ENCODE measurements at regions not wholly inside any gene's neighbourhood (a gene's known extent, or its start where the extent isn't known, plus 50 kb on each side); places are given as distances from the start of the nearest gene placed in this dataset.

- DNase-seq = no peak
These were observed 50.2 kb upstream of the BCL11A start for GRCh38 chr2:60603533-60604190.

GRCh38 chr2:60604486-60605064 is 51.1 kb upstream of the BCL11A start:
- DNase-seq = no peak

- DNase-seq = no peak
These were observed 52.4 kb upstream of the BCL11A start for GRCh38 chr2:60605866-60606265.

- DNase-seq = no peak
These were observed 55.2 kb upstream of the BCL11A start for GRCh38 chr2:60608679-60609078.

GRCh38 chr2:60612033-60612432 is 58.6 kb upstream of the BCL11A start:
- DNase-seq = no peak

GRCh38 chr2:60614319-60614718 is 60.9 kb upstream of the BCL11A start:
- no peak for DNase-seq

GRCh38 chr2:60621688-60622429 is 68.4 kb upstream of the BCL11A start:
- DNase-seq = no peak

GRCh38 chr2:60623040-60623439 is 69.6 kb upstream of the BCL11A start:
- no peak for DNase-seq

GRCh38 chr2:60627412-60627811 is 74.0 kb upstream of the BCL11A start:
- no peak for DNase-seq

GRCh38 chr2:60628026-60628425 is 74.6 kb upstream of the BCL11A start:
- no peak for DNase-seq

GRCh38 chr2:60628615-60629304 is 75.3 kb upstream of the BCL11A start:
- no peak for DNase-seq

GRCh38 chr2:60629305-60629662 is 75.8 kb upstream of the BCL11A start:
- no peak for DNase-seq

GRCh38 chr2:60629801-60630385 is 76.4 kb upstream of the BCL11A start:
- no peak for DNase-seq

GRCh38 chr2:60633615-60634014 is 80.2 kb upstream of the BCL11A start:
- DNase-seq = no peak

- DNase-seq = no peak
These were observed 81.0 kb upstream of the BCL11A start for GRCh38 chr2:60634438-60634837.

- peak; percentile 37 for DNase-seq
These were observed 88.6 kb upstream of the BCL11A start for GRCh38 chr2:60641811-60642788.

GRCh38 chr2:60643747-60644146 is 90.3 kb upstream of the BCL11A start:
- DNase-seq = no peak

GRCh38 chr2:60644951-60645350 is 91.5 kb upstream of the BCL11A start:
- DNase-seq = no peak

GRCh38 chr2:60648191-60648590 is 94.7 kb upstream of the BCL11A start:
- no peak for DNase-seq

- no peak for DNase-seq
These were observed 96.3 kb upstream of the BCL11A start for GRCh38 chr2:60649721-60650120.

- no peak for DNase-seq
These were observed 99.4 kb upstream of the BCL11A start for GRCh38 chr2:60652832-60653340.

GRCh38 chr2:60657673-60658072 is 98.4 kb upstream of the PAPOLG start:
- DNase-seq = no peak
